Renal cortical epithelial cell (primary cell): ENCODE measurements at regions not wholly inside any gene's neighbourhood (a gene's known extent, or its start where the extent isn't known, plus 50 kb on each side); places are given as distances from the start of the nearest gene placed in this dataset.
A peak's percentile ranks its signal among the peaks of the same experiment; 100 is the strongest.

Experiments used
- DNase-seq: peaks from one replicate; pipeline ENCODE4 v3.0.0-alpha.2; 2011; ENCODE audit warnings: low read depth

DNA sequence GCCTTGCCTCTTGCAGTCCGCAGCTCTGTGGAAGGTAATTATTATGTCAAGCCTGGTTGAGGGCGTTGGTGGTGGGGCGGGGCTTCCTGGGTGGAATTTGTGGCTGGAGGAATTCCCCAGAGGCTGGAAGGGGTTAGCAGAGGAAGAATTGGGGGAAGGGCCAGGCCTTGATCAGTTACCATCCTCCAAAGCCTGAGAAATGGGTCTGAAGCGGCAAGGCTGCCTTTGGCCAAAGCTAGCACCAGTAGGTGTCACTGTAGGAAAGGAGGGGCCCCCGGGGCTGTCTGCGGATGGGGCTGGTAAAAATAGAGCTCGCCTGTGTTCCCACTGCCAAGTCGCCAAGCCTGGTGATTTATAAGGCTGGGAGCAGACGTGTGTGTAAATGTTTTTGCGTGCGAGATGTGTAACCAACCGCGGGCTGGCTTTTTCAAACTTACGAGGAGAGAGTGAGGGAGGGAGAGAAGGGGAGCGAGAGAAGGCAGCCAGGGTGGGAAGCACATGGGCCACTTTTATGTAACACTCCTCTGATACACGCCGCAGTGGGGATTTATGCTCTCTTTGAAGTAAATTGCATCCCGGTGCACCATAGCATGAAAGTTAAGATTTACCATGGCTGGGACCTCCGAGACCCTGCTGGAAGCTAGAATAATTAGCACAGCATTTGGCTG, 367.0 kb downstream of the BCOR start:
- peak; percentile 77 for DNase-seq

GRCh38 chrX:39731330-39731667, 366.5 kb downstream of the BCOR start:
- DNase-seq: no peak

DNA sequence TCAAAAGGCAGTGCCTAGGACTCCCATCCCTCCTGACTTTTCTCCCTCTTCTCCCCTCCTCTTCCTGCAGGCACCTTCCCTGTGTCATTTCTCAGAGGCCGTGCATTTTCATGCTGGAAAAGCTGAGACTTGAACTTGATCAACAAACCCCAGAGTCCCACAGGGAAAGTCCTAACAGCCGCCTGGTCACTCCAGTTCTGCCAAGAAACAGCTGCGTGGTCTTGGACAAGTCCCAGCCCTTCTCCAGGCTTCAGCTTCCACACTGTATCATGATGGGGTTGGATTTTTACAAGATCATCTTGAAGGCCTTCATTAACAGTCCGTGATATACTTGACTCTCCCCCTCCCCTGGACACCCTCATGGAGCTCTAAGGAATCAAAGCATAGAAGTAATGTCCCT, 366.0 kb downstream of the BCOR start:
- no peak for DNase-seq

DNA sequence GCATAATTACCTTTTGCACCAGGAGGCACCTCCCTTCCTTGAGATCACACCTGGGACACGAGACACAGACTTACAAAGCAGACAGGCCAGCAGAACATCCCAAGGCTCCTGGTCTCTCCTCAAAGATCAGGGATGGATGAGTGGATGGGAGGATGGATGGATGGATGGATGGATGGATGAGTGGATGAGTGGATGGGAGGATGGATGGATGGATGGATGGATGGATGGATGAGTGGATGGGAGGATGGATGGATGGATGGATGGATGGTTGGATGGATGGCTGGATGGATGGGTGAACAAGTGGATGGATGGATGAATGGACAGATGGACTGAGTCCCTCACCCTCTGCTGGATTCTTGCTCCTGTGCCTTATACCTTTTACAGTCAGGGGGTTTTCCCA, 364.0 kb downstream of the BCOR start:
- no peak for DNase-seq

DNA sequence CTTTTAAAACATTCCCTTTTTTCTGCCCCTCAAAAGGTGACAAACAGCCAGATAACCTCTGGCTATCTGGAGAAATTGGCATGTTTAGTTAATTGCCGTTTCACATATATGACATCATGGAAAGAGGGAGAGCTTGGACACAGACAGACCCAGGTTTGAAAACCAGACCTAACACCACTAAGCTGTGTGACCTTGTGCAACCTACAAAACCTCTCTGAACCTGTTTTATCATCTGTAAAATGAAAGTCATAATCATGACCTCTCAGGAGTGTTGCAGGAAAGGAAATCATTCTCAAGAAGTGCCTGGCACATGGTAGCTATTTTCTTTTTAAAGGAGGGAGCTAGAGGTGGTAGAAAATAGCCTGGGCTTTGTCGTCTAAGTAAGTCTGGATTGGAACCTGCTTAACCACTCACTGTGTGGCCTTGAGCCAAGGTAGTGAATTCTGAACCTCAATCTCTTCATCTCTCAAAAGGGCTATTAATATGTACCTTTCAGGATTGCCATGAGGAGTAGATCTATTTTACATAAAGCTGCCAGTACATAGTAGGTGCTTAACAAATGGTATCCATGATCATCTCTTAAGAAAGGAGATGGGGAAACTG, 363.5 kb downstream of the BCOR start:
- DNase-seq: no peak

DNA sequence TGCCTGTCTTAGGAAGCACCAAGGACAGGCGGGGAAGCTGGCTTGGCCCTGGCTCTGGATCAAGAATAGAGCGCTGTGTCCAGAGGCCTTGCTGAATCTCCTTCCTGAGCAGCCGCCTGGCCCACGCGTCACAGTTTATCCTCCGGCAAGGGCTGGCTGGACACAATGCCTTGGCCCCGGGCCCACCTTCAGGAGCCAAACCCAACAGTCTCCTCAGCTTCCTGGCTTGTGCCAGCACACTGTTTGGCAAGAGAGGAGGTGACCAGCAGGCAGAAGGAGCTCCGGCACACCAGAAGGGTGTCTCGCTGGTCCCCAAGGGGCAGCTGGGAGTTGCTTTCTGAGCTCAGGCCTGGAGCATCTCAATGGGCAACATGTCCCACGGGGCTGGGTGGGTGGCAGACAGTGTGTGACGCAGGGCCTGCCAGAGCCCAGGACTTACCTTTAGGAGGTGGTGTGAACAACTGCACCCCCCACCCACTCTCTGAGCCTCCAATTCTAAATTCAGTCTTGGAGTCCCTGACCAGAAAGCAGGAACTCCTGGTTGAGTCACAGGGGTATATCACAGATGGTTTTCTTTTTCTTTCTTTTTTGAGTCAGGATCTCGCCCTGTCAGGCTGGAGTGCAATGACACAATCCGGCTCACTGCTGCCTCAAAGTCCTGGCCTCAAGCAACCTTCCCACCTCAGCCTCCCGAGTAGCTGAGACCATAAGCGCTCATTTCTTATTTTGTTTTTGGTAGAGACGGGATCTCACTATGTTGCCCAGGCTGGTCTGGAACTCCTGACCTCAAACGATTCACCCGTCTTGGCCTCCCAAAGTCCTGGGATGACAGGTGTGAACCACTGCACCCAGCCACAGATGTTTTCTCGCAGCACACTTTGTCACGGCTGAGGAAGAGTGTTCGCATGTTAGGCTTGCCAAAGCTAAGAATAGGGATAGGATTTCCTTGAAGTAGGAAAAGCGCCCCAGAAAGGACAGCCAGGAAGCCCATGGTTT, 361.2 kb downstream of the BCOR start:
- DNase-seq: peak; percentile 69

DNA sequence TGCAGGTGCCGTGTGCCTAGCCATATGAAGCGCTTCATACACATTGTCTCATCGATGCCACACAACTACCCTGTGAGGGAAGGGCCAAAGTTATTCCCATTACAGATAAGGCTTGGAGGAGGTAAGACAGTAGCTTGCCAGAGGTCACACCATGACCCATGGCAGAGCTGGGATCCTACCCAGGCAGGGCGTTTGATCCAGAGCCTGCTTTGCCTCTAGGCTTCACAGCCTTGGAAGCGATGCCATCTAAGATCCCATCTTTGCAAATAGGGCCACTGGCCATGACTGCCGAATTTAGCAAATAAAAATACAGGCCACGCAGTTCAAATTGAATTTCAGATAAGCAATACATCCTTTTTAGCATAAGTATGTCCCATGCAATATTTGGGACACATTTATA, 358.2 kb downstream of the BCOR start:
- DNase-seq: no peak

DNA sequence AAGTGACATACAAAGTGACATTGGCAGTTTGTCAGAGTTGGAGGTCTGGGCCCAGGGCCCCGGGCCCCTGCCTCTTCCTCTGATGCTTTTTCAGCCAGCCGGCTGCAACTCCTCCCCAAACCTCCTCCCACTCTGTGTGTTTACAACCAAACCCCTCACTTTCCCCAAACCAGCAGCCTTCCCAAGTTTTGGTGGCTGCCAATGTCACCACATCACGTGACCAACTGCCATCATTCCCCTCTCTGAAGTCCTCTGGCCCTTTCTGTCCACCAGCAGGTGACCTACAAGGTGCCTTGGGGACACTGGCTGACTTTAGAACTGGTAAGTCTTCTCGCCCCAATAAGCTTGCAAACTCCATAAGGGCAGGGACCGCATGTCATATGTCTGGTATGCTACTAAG, 357.7 kb downstream of the BCOR start:
- no peak for DNase-seq

DNA sequence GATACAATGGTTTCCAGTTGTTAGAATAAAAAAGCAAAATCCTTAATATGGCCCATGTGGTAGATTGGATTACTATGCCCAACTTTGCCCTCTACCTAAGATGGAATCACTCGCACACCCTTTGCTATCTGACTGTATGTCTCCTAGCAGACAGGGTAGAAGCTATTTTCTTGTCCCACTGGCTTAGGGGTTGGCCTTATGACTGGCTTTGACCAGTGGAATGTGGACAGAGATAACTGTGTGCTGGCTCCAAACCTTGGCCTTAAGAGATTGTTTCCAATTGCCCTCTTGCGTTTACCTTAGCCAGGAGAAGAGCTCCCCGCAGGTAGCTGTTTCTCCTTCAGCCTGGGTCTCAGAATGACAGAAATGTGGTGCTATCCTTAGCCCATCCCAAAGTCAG, 355.9 kb downstream of the BCOR start:
- no peak for DNase-seq

DNA sequence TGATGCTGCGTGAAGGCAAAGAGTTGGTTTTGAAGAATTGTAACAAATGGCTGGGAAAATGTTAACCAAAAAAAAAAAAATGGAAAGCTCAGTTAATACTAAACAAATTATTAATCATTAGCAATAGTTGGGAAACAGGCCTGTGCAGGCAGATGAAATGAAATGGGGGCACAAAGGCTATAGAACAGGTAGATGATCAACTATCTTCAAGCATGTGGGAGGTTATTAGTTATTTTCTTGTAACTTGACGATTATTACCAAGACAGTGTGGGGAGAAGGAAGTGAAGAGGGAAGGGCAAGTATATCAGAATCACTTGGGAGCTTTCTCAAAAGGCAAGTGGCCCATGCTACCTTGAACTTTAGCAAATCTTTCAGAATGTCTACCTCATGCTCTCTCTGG, 351.9 kb downstream of the BCOR start:
- peak; percentile 62 for DNase-seq

DNA sequence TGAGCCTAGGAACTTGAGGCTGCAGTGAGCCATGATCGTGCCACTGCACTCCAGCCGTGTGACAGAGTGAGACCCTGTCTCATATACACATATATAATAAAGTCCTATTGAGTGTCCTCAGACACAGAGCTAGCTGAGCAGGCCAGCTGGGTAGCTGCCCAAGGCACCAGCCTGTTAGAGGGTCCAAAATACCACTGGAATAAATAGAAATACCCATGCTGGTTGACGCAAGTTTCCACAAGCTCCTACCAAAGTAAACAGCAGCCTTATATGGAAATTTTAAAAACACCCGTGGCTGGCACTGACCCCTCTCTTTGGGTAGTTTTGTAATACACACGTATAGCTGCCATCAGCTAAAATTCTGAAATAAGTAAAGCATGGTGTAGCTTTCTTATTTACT, 348.6 kb downstream of the BCOR start:
- no peak for DNase-seq

- no peak for DNase-seq
Measured at GRCh38 chrX:39749728-39750127, 348.0 kb downstream of the BCOR start.

DNA sequence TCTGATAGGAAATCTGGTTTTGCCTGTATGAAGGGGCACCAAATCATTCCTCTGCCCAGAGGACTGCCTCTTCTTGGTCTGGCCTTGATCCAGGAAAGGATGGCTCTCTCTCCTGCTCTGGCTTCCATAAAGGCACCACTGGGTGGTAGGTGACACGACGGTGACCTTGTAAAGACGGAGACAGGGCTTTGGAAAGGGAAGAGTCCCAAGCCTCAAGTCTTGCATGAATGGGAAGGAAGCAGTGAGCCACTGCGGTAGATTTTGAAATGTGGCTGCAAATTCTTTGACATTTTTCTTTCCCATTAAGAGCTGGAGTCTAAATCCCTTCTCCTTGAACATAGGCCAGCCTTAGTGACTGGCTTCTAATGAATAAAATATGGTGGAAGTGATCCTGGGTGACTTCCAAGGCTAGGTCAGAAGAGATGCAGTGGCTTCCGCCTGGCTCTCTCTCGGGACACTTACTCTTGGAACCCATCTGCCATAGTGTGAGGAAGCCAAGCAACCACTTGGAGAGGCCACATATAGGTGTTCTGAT, 347.4 kb downstream of the BCOR start:
- DNase-seq: no peak

- no peak for DNase-seq
Measured at GRCh38 chrX:39750848-39751247, 346.9 kb downstream of the BCOR start.

DNA sequence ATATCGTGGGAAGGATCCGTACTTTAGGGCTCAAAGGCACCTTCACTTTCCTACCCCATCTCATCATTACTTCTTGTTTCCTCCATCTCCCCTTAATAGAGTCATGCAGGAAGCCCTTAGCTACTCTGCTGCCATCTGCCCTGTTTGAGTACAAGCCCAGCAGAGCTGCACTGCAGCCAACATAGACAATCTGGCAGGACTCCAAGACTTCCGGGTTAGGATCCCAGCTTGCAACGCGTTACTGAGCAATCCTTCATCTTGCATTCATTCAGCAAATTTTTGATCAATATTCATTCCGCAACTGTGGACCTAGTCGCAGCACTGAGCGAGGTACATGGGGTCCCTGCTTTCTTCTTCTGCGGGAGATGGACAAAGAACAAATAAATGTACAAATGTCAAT, 344.9 kb downstream of the BCOR start:
- DNase-seq: peak; percentile 29

DNA sequence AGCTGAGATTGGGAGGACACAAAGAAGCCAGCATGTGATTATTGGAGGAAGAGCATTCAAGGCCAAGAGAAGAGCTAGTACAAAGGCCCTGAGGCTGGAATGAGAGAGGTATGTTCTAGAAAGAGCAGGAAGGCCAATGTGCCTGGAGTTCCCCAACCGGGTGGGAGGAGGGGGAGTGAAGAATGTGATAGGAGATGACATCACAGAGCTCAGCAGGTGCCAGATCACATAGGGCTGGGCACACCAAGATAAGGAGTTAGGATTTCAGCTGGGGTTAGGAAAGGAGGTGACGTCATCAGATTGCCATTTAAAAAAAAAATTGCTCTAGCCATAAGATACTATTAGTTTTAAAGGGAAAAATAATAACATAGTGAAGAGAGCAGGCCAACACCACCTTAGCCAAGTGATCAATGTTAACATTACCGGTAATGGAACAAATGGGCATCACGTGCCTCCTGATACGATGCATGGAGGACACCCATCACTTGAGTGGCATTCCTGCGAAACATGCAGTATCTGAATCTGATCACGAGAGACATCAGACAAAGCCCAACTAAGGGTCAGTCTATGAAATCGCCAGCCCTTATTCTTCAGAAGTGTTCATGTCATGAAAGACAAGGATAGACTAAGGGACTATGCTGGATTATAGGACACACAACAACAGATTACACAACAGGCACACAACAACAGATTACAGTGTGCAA, 344.3 kb downstream of the BCOR start:
- peak; percentile 35 for DNase-seq

DNA sequence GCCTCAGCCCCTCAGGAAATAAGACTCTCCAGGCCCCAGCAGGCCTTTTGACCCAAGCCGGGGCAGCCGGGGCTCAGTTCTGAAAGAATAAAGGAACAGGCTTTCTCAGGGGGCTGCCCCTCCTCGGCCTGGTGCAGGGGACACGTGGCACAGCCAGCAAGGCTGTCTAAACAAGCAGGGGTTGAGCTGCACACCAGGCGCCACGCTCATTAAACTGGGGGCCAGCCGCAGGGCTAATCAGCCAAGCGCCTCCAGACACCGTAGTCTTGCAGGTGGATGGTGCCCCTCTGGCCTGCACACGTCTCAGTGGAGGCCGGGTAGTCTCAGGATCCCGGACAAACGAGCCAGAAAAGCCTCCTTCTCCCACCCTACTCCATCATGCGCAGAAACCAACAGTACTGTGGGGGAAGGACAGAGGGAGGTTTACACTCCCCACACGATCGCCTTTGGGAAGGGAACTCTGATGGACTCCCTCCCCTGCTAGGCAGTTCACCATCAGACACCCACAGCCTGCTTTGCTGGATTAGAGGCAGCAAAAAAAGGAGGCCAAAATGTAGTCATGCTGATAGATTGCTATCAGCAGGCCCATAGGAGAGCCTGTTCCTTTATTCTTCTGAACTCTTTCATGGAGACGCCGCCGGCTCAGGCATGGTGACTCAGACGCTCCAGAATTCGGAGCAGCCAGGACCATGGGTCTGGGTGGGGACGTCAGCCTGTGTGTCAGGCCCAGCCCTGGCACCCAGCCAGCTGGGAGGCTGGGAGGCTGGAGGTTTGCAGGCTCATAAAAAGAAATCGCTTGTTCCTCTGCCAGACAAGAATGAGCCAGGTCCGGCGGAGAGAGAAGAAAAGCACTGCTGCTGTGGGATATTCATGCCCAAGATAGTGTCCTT, 342.4 kb downstream of the BCOR start:
- DNase-seq: peak; percentile 89

DNA sequence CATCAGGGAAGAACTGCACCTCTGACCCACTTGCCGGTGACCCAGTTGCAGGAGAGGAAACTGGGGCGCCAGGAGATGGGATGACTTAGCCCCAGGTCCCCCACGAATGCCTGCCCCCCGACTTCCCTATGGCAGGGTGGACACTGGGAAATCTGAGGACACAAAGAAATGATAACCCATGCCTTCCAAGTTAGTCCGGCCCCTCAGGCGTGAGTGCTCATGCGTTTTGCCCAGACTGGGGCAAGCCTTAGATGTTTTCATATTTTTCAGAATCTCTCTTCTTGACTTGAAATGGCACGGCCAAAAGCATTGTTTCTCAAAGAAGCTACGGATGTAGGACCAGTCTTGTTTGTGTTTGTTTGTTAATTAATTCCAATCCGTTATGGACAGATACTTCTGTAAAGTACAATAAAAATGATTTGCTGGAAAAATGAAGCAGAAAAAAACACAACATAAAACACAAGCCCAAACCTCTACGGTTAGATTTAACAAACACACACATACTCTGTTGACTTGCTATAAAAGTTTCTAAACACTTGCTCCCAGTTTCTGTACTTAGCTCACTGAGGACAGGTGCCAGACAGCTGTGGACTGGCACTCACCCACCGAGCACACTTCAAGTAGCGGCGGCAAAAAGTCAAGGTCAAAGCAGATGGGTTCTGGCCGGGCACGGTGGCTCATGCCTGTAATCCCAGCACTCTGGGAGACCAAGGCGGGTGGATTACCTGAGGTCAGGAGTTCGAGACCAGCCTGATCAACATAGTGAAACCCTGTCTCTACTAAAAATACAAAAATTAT, 341.5 kb downstream of the BCOR start:
- DNase-seq: no peak

DNA sequence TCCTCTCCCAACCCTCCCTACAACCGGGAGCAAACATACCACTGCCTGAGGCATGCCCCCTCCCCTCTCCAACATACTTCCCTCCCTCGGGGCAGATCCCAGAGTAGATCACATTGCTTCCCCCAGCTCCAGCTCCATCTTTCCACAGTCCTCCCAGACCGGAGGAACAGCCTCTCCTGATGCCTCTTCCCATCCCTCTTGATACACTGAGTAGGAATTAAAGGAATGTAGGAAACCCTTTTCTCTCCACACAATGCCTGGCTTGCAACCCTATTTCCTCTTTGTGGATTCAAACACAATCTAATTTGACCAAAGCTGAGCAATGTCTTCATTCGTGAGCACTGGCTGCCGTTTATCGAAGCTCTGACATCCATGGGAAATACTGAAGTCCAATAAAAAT, 339.8 kb downstream of the BCOR start:
- DNase-seq: peak; percentile 13
